PC-3 (cell line): ENCODE measurements at regions not wholly inside any gene's neighbourhood (a gene's known extent, or its start where the extent isn't known, plus 50 kb on each side); places are given as distances from the start of the nearest gene placed in this dataset.

Experiments
- EZH2 ChIP-seq: fragments of 300-600 bp; sonication (generic); IDR thresholded peaks from one replicate; pipeline ENCODE4 v1.6.1; 2017; ENCODE audit warnings: antibody characterized with exemption, mild to moderate bottlenecking, low read length; ENCODE audit not compliant: unreplicated experiment
- EZH2phosphoT487 ChIP-seq: fragments of 300-600 bp; sonication (generic); IDR thresholded peaks from 2 replicates; pipeline ENCODE4 v1.6.1; 2018; ENCODE audit warnings: mild to moderate bottlenecking, antibody characterized with exemption, low read length, borderline replicate concordance
- TF ChIP-seq, protein P1 (sequence below): fragments of 300-600 bp; sonication (generic); conservative IDR thresholded peaks from 2 replicates; pipeline ENCODE4 v1.5.1; 2017; ENCODE audit warnings: antibody characterized with exemption, low read depth, mild to moderate bottlenecking, low read length

GRCh38 chr16:52316241-52316640 lies 230.7 kb downstream of the TOX3 start:
- TF ChIP-seq EZH2phosphoT487 (no peak), EZH2 (no peak)
- TF ChIP-seq, protein P1, sequence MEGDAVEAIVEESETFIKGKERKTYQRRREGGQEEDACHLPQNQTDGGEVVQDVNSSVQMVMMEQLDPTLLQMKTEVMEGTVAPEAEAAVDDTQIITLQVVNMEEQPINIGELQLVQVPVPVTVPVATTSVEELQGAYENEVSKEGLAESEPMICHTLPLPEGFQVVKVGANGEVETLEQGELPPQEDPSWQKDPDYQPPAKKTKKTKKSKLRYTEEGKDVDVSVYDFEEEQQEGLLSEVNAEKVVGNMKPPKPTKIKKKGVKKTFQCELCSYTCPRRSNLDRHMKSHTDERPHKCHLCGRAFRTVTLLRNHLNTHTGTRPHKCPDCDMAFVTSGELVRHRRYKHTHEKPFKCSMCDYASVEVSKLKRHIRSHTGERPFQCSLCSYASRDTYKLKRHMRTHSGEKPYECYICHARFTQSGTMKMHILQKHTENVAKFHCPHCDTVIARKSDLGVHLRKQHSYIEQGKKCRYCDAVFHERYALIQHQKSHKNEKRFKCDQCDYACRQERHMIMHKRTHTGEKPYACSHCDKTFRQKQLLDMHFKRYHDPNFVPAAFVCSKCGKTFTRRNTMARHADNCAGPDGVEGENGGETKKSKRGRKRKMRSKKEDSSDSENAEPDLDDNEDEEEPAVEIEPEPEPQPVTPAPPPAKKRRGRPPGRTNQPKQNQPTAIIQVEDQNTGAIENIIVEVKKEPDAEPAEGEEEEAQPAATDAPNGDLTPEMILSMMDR, result no peak
